Karpas-422 (cell line): ENCODE measurements at regions not wholly inside any gene's neighbourhood (a gene's known extent, or its start where the extent isn't known, plus 50 kb on each side); places are given as distances from the start of the nearest gene placed in this dataset.

Source experiments
- DNase-seq: peaks from one replicate; pipeline ENCODE4 v3.0.0-alpha.2; 2015
- H2AFZ ChIP-seq: fragments of 200-600 bp; sonication (generic); 2 replicates; pipeline ENCODE4 v1.6.1; 2014; ENCODE audit warnings: antibody characterized with exemption, low read length, mixed read lengths
- H3K27ac ChIP-seq: fragments of 200-600 bp; sonication (generic); 2 replicates; pipeline ENCODE4 v1.5.1; 2014; ENCODE audit warnings: mild to moderate bottlenecking, low read length, moderate library complexity
- H3K27me3 ChIP-seq: fragments of 200-600 bp; sonication (generic); 2 replicates; pipeline ENCODE4 v1.6.1; 2014; ENCODE audit warnings: low read length, mixed read lengths
- H3K36me3 ChIP-seq: fragments of 200-600 bp; sonication (generic); 2 replicates; pipeline ENCODE4 v1.6.1; 2014; ENCODE audit warnings: low read length, mixed read lengths; ENCODE audit not compliant: insufficient read depth
- H3K4me1 ChIP-seq: fragments of 200-600 bp; sonication (generic); 2 replicates; pipeline ENCODE4 v1.6.1; 2014; ENCODE audit warnings: mild to moderate bottlenecking, low read length, mixed read lengths
- H3K4me2 ChIP-seq: fragments of 200-600 bp; sonication (generic); 2 replicates; pipeline ENCODE4 v1.6.1; 2014; ENCODE audit warnings: low read length, low read depth, mild to moderate bottlenecking; ENCODE audit not compliant: poor library complexity, severe bottlenecking
- H3K4me3 ChIP-seq: fragments of 200-600 bp; sonication (generic); 2 replicates; pipeline ENCODE4 v1.5.1; 2014; ENCODE audit warnings: mild to moderate bottlenecking, antibody characterized with exemption, low read length, mixed read lengths
- H3K79me2 ChIP-seq: fragments of 200-600 bp; sonication (generic); 2 replicates; pipeline ENCODE4 v1.6.1; 2014; ENCODE audit warnings: mild to moderate bottlenecking, low read length, mixed read lengths
- H3K9ac ChIP-seq: fragments of 200-600 bp; sonication (generic); 2 replicates; pipeline ENCODE4 v1.6.0; 2014; ENCODE audit warnings: low read length
- H3K9me2 ChIP-seq: fragments of 200-600 bp; sonication (generic), shearing (Covaris generic); replicated peaks from 2 replicates; pipeline ENCODE4 v1.6.0; 2014; ENCODE audit warnings: mild to moderate bottlenecking, low read length, moderate library complexity; ENCODE audit not compliant: insufficient read depth
- H3K9me3 ChIP-seq: fragments of 300-700, 200-600 bp; sonication (generic); 2 replicates; pipeline ENCODE4 v1.6.1; 2014; ENCODE audit warnings: low read length, mixed read lengths
- H4K20me1 ChIP-seq: fragments of 200-600 bp; sonication (generic); 2 replicates; pipeline ENCODE4 v1.6.1; 2014; ENCODE audit warnings: mild to moderate bottlenecking, antibody characterized with exemption, low read length, low read depth; ENCODE audit not compliant: insufficient read depth

- no peak for DNase-seq
- Histone ChIP-seq H3K79me2 (no peaks in the 10 kb centered on the region), H3K9ac (no peak overlapping the region), H3K9me2 (no peaks in the 10 kb centered on the region), H3K36me3 (no peaks in the 10 kb centered on the region), H4K20me1 (no peaks in the 10 kb centered on the region), H3K4me1 (no peaks in the 10 kb centered on the region), H3K9me3 (no peaks in the 10 kb centered on the region), H3K27me3 (no peaks in the 10 kb centered on the region), H2AFZ (no peak overlapping the region), H3K4me3 (no peak overlapping the region), H3K27ac (no peak overlapping the region), H3K4me2 (no peak overlapping the region)
Observed at GRCh38 chr1:184300446-184300845, 86.4 kb upstream of the C1orf21 start.

- no peaks in the 10 kb centered on the region for H3K36me3 ChIP-seq
- H2AFZ ChIP-seq: no peak overlapping the region
- H3K27ac ChIP-seq: no peak overlapping the region
- no peak overlapping the region for H3K9ac ChIP-seq
- no peak overlapping the region for H3K4me3 ChIP-seq
- no peaks in the 10 kb centered on the region for H3K79me2 ChIP-seq
- H4K20me1 ChIP-seq: no peaks in the 10 kb centered on the region
- no peaks in the 10 kb centered on the region for H3K9me2 ChIP-seq
- H3K27me3 ChIP-seq: no peaks in the 10 kb centered on the region
- H3K9me3 ChIP-seq: no peaks in the 10 kb centered on the region
- no peak overlapping the region for H3K4me2 ChIP-seq
- DNase-seq: no peak
- no peaks in the 10 kb centered on the region for H3K4me1 ChIP-seq
Observed at GRCh38 chr1:184301227-184301626, 85.6 kb upstream of the C1orf21 start.

- H3K27me3 ChIP-seq: no peaks in the 10 kb centered on the region
- no peak overlapping the region for H3K27ac ChIP-seq
- no peaks in the 10 kb centered on the region for H3K79me2 ChIP-seq
- no peak for DNase-seq
- H3K9me2 ChIP-seq: no peaks in the 10 kb centered on the region
- no peaks in the 10 kb centered on the region for H3K9me3 ChIP-seq
- H3K9ac ChIP-seq: no peak overlapping the region
- H3K4me3 ChIP-seq: no peak overlapping the region
- no peaks in the 10 kb centered on the region for H4K20me1 ChIP-seq
- no peaks in the 10 kb centered on the region for H3K36me3 ChIP-seq
- no peak overlapping the region for H3K4me2 ChIP-seq
- no peaks in the 10 kb centered on the region for H3K4me1 ChIP-seq
- H2AFZ ChIP-seq: no peak overlapping the region
Observed at GRCh38 chr1:184302346-184302745, 84.5 kb upstream of the C1orf21 start.

GRCh38 chr1:184310157-184310819 is 76.5 kb upstream of the C1orf21 start:
- Histone ChIP-seq H3K9ac (no peak overlapping the region), H3K4me3 (no peak overlapping the region), H3K4me1 (no peaks in the 10 kb centered on the region), H3K79me2 (no peaks in the 10 kb centered on the region), H4K20me1 (no peaks in the 10 kb centered on the region), H3K9me2 (no peaks in the 10 kb centered on the region), H3K4me2 (no peak overlapping the region), H3K36me3 (no peaks in the 10 kb centered on the region), H2AFZ (no peak overlapping the region), H3K27me3 (no peaks in the 10 kb centered on the region), H3K27ac (no peak overlapping the region), H3K9me3 (no peaks in the 10 kb centered on the region)
- no peak for DNase-seq

GRCh38 chr1:184311580-184311979 is 75.2 kb upstream of the C1orf21 start:
- H3K9me2 ChIP-seq: no peaks in the 10 kb centered on the region
- H2AFZ ChIP-seq: no peak overlapping the region
- no peak overlapping the region for H3K9ac ChIP-seq
- no peak overlapping the region for H3K27ac ChIP-seq
- no peaks in the 10 kb centered on the region for H3K9me3 ChIP-seq
- no peak overlapping the region for H3K4me2 ChIP-seq
- DNase-seq: no peak
- H3K79me2 ChIP-seq: no peaks in the 10 kb centered on the region
- no peak overlapping the region for H3K4me3 ChIP-seq
- no peaks in the 10 kb centered on the region for H3K27me3 ChIP-seq
- no peaks in the 10 kb centered on the region for H3K36me3 ChIP-seq
- H4K20me1 ChIP-seq: no peaks in the 10 kb centered on the region
- H3K4me1 ChIP-seq: no peaks in the 10 kb centered on the region

- Histone ChIP-seq H3K79me2 (no peaks in the 10 kb centered on the region), H3K9me2 (no peaks in the 10 kb centered on the region), H3K4me1 (no peaks in the 10 kb centered on the region), H3K4me3 (no peak overlapping the region), H4K20me1 (no peaks in the 10 kb centered on the region), H3K27ac (no peak overlapping the region), H3K9me3 (no peaks in the 10 kb centered on the region), H3K36me3 (no peaks in the 10 kb centered on the region), H3K27me3 (0 out of 2 replicates have a peak, but pooled peaks cover 2% of the 10 kb centered on the region), H3K4me2 (no peak overlapping the region), H3K9ac (no peak overlapping the region), H2AFZ (no peak overlapping the region)
- no peak for DNase-seq
Observed at GRCh38 chr1:184315254-184315653, 71.6 kb upstream of the C1orf21 start.

- H3K4me1 ChIP-seq: no peaks in the 10 kb centered on the region
- H4K20me1 ChIP-seq: no peaks in the 10 kb centered on the region
- DNase-seq: no peak
- no peak overlapping the region for H3K27ac ChIP-seq
- no peaks in the 10 kb centered on the region for H3K36me3 ChIP-seq
- H3K4me3 ChIP-seq: no peak overlapping the region
- H3K9me2 ChIP-seq: no peaks in the 10 kb centered on the region
- no peak overlapping the region for H3K4me2 ChIP-seq
- 0 out of 2 replicates have a peak, but pooled peaks cover 2% of the 10 kb centered on the region for H3K27me3 ChIP-seq
- no peaks in the 10 kb centered on the region for H3K79me2 ChIP-seq
- H2AFZ ChIP-seq: no peak overlapping the region
- H3K9me3 ChIP-seq: no peaks in the 10 kb centered on the region
- H3K9ac ChIP-seq: no peak overlapping the region
Observed at GRCh38 chr1:184319879-184320278, 67.0 kb upstream of the C1orf21 start.

GRCh38 chr1:184322253-184322652 is 64.6 kb upstream of the C1orf21 start:
- H3K9me3 ChIP-seq: no peaks in the 10 kb centered on the region
- no peak overlapping the region for H3K4me3 ChIP-seq
- DNase-seq: no peak
- no peaks in the 10 kb centered on the region for H3K4me1 ChIP-seq
- H3K36me3 ChIP-seq: no peaks in the 10 kb centered on the region
- no peak overlapping the region for H3K4me2 ChIP-seq
- H3K27ac ChIP-seq: no peak overlapping the region
- no peak overlapping the region for H3K9ac ChIP-seq
- no peaks in the 10 kb centered on the region for H4K20me1 ChIP-seq
- H3K27me3 ChIP-seq: 0 out of 2 replicates have a peak, but pooled peaks cover 2% of the 10 kb centered on the region
- no peaks in the 10 kb centered on the region for H3K9me2 ChIP-seq
- no peaks in the 10 kb centered on the region for H3K79me2 ChIP-seq
- no peak overlapping the region for H2AFZ ChIP-seq
